Stimulated activated memory B cell treated with anti-CD40 and anti-IgM and Interleukin-4, amounts not matched to agents 10 μg/mL and 1 μg/mL and 100 μg/mL, for 72 hours (primary cell): ENCODE measurements at regions not wholly inside any gene's neighbourhood (a gene's known extent, or its start where the extent isn't known, plus 50 kb on each side); places are given as distances from the start of the nearest gene placed in this dataset.

Experiments used
- ATAC-seq: fragments of 150-1000 bp; cut with Tn5 transposase; 2 replicates; pipeline ENCODE4 v1.10.0; 2021
- H3K27ac Mint-ChIP-seq: one replicate; pipeline ENCODE4 v1.8.0; 2022; ENCODE audit warnings: mild to moderate bottlenecking, mixed read lengths
- H3K27me3 Mint-ChIP-seq: one replicate; pipeline ENCODE4 v1.8.0; 2022; ENCODE audit warnings: mixed read lengths
- H3K36me3 Mint-ChIP-seq: one replicate; pipeline ENCODE4 v1.8.0; 2022; ENCODE audit warnings: mixed read lengths
- H3K4me1 Mint-ChIP-seq: one replicate; pipeline ENCODE4 v1.8.0; 2022; ENCODE audit warnings: mixed read lengths
- H3K4me3 Mint-ChIP-seq: one replicate; pipeline ENCODE4 v1.8.0; 2022; ENCODE audit warnings: mild to moderate bottlenecking, moderate library complexity, mixed read lengths
- H3K9me3 Mint-ChIP-seq: one replicate; pipeline ENCODE4 v1.8.0; 2022; ENCODE audit warnings: mixed read lengths

- Mint-ChIP-seq H3K9me3 (no peaks in the 10 kb centered on the region), H3K27ac (no peak overlapping the region), H3K4me3 (no peak overlapping the region), H3K27me3 (no peaks in the 10 kb centered on the region), H3K4me1 (peaks cover 18% of the 10 kb centered on the region), H3K36me3 (no peaks in the 10 kb centered on the region)
- no peak for ATAC-seq
Measured at GRCh38 chr13:40120288-40120687, 464.8 kb downstream of the COG6 start.

- H3K36me3 Mint-ChIP-seq, result no peaks in the 10 kb centered on the region
- H3K4me1 Mint-ChIP-seq, result peaks cover 20% of the 10 kb centered on the region
- no peak for ATAC-seq
- H3K27me3 Mint-ChIP-seq, result no peaks in the 10 kb centered on the region
- no peak overlapping the region for H3K4me3 Mint-ChIP-seq
- H3K27ac Mint-ChIP-seq, result no peak overlapping the region
- H3K9me3 Mint-ChIP-seq, result no peaks in the 10 kb centered on the region
Measured at GRCh38 chr13:40120781-40121180, 465.3 kb downstream of the COG6 start.

GRCh38 chr13:40121722-40122121 is 466.3 kb downstream of the COG6 start:
- H3K27ac Mint-ChIP-seq, result no peak overlapping the region
- H3K27me3 Mint-ChIP-seq, result no peaks in the 10 kb centered on the region
- no peak overlapping the region for H3K4me3 Mint-ChIP-seq
- peaks cover 20% of the 10 kb centered on the region for H3K4me1 Mint-ChIP-seq
- ATAC-seq, result no peak
- no peaks in the 10 kb centered on the region for H3K36me3 Mint-ChIP-seq
- H3K9me3 Mint-ChIP-seq, result no peaks in the 10 kb centered on the region

- Mint-ChIP-seq H3K9me3 (no peaks in the 10 kb centered on the region), H3K4me3 (no peak overlapping the region), H3K36me3 (no peaks in the 10 kb centered on the region), H3K4me1 (peaks cover 41% of the 10 kb centered on the region), H3K27me3 (no peaks in the 10 kb centered on the region), H3K27ac (no peak overlapping the region)
- no peak for ATAC-seq
Measured at GRCh38 chr13:40123962-40124632, 468.6 kb downstream of the COG6 start.

GRCh38 chr13:40124633-40125015 is 469.2 kb downstream of the COG6 start:
- no peak overlapping the region for H3K27ac Mint-ChIP-seq
- H3K27me3 Mint-ChIP-seq, result no peaks in the 10 kb centered on the region
- no peak overlapping the region for H3K4me3 Mint-ChIP-seq
- H3K9me3 Mint-ChIP-seq, result no peaks in the 10 kb centered on the region
- no peak for ATAC-seq
- H3K4me1 Mint-ChIP-seq, result peaks cover 46% of the 10 kb centered on the region
- no peaks in the 10 kb centered on the region for H3K36me3 Mint-ChIP-seq

- ATAC-seq, result no peak
- Mint-ChIP-seq H3K9me3 (no peaks in the 10 kb centered on the region), H3K36me3 (no peaks in the 10 kb centered on the region), H3K4me1 (peaks cover 46% of the 10 kb centered on the region), H3K27ac (no peak overlapping the region), H3K27me3 (no peaks in the 10 kb centered on the region), H3K4me3 (no peak overlapping the region)
Measured at GRCh38 chr13:40125336-40125735, 469.9 kb downstream of the COG6 start.

GRCh38 chr13:40126306-40127085 is 471.0 kb downstream of the COG6 start:
- Mint-ChIP-seq H3K27me3 (no peaks in the 10 kb centered on the region), H3K36me3 (no peaks in the 10 kb centered on the region), H3K4me3 (peak overlapping the region; percentile 27), H3K27ac (peak overlapping the region; percentile 67), H3K4me1 (peaks cover 46% of the 10 kb centered on the region), H3K9me3 (no peaks in the 10 kb centered on the region)
- ATAC-seq, result peak; percentile 70

GRCh38 chr13:40127476-40127875 is 472.0 kb downstream of the COG6 start:
- peak; percentile 87 for ATAC-seq
- Mint-ChIP-seq H3K36me3 (no peaks in the 10 kb centered on the region), H3K27ac (peak overlapping the region; percentile 67), H3K4me3 (peak overlapping the region; percentile 7), H3K27me3 (no peaks in the 10 kb centered on the region), H3K9me3 (no peaks in the 10 kb centered on the region), H3K4me1 (peaks cover 46% of the 10 kb centered on the region)

GRCh38 chr13:40127925-40128324 is 472.5 kb downstream of the COG6 start:
- Mint-ChIP-seq H3K27me3 (no peaks in the 10 kb centered on the region), H3K4me3 (peak overlapping the region; percentile 25), H3K27ac (peak overlapping the region; percentile 67), H3K4me1 (peaks cover 46% of the 10 kb centered on the region), H3K36me3 (no peaks in the 10 kb centered on the region), H3K9me3 (no peaks in the 10 kb centered on the region)
- no peak for ATAC-seq

GRCh38 chr13:40129467-40129866 is 474.0 kb downstream of the COG6 start:
- Mint-ChIP-seq H3K4me3 (no peak overlapping the region), H3K4me1 (peaks cover 46% of the 10 kb centered on the region)

GRCh38 chr13:40130871-40131636 is 475.6 kb downstream of the COG6 start:
- Mint-ChIP-seq H3K27ac (no peak overlapping the region), H3K36me3 (no peaks in the 10 kb centered on the region), H3K27me3 (peaks cover 4% of the 10 kb centered on the region), H3K9me3 (no peaks in the 10 kb centered on the region), H3K4me3 (no peak overlapping the region), H3K4me1 (peaks cover 32% of the 10 kb centered on the region)
- no peak for ATAC-seq

More at GRCh38 chr13:40129467-40129866, 474.0 kb downstream of the COG6 start:
- Mint-ChIP-seq H3K9me3 (no peaks in the 10 kb centered on the region), H3K27ac (no peak overlapping the region), H3K36me3 (no peaks in the 10 kb centered on the region), H3K27me3 (no peaks in the 10 kb centered on the region)
- no peak for ATAC-seq

GRCh38 chr13:40132249-40132648 is 476.8 kb downstream of the COG6 start:
- no peak for ATAC-seq
- Mint-ChIP-seq H3K27ac (no peak overlapping the region), H3K36me3 (no peaks in the 10 kb centered on the region), H3K9me3 (no peaks in the 10 kb centered on the region), H3K27me3 (peaks cover 9% of the 10 kb centered on the region), H3K4me1 (peaks cover 21% of the 10 kb centered on the region), H3K4me3 (no peak overlapping the region)

- no peak for ATAC-seq
- Mint-ChIP-seq H3K4me3 (no peak overlapping the region), H3K9me3 (no peaks in the 10 kb centered on the region), H3K4me1 (no peaks in the 10 kb centered on the region), H3K36me3 (no peaks in the 10 kb centered on the region), H3K27ac (peak overlapping the region; percentile 11), H3K27me3 (peaks cover 19% of the 10 kb centered on the region)
Measured at GRCh38 chr13:40136896-40137295, 481.4 kb downstream of the COG6 start.

- H3K4me3 Mint-ChIP-seq, result no peak overlapping the region
- peak; percentile 57 for ATAC-seq
- no peaks in the 10 kb centered on the region for H3K4me1 Mint-ChIP-seq
- peaks cover 19% of the 10 kb centered on the region for H3K27me3 Mint-ChIP-seq
- no peaks in the 10 kb centered on the region for H3K36me3 Mint-ChIP-seq
- peak overlapping the region; percentile 11 for H3K27ac Mint-ChIP-seq
- H3K9me3 Mint-ChIP-seq, result no peaks in the 10 kb centered on the region
Measured at GRCh38 chr13:40137400-40137799, 481.9 kb downstream of the COG6 start.

- no peaks in the 10 kb centered on the region for H3K9me3 Mint-ChIP-seq
- peaks cover 10% of the 10 kb centered on the region for H3K4me1 Mint-ChIP-seq
- H3K36me3 Mint-ChIP-seq, result no peaks in the 10 kb centered on the region
- no peak for ATAC-seq
- H3K27me3 Mint-ChIP-seq, result peaks cover 19% of the 10 kb centered on the region
- no peak overlapping the region for H3K4me3 Mint-ChIP-seq
- H3K27ac Mint-ChIP-seq, result no peak overlapping the region
Measured at GRCh38 chr13:40139896-40140520, 484.5 kb downstream of the COG6 start.
